Activated effector memory CD4-positive, alpha-beta T cell treated with Interleukin-2 at 50 U/mL for 16 hours (primary cell): ENCODE measurements at regions not wholly inside any gene's neighbourhood (a gene's known extent, or its start where the extent isn't known, plus 50 kb on each side); places are given as distances from the start of the nearest gene placed in this dataset.

Source experiments
- DNase-seq: peaks from one replicate; pipeline ENCODE4 v3.0.0-alpha.2; 2020

DNA sequence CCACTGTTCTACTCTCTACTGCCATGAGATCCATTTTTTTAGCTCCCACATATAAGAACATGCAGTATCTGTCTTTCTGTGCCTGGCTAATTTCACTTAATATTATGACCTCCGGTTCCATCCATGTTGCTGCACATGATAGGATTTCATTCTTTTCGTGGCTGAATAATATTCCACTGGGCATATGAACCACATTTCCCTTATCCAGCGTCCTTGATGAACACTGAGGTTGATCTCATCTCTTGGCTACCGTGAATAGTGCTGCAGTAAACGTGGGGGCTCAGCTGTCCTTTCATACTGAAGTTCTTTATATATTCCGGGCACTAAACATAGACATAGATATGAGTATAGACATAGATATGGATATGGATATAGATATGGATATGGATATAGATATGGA is 109.3 kb upstream of the TNRC6C start:
- no peak for DNase-seq

- DNase-seq, result no peak
These were observed 106.6 kb upstream of the TNRC6C start for GRCh38 chr17:77851921-77852320.

GRCh38 chr17:77852731-77853130 is 105.8 kb upstream of the TNRC6C start:
- no peak for DNase-seq

- DNase-seq, result no peak
These were observed 105.1 kb upstream of the TNRC6C start for GRCh38 chr17:77853191-77853977.

- DNase-seq, result no peak
These were observed 104.3 kb upstream of the TNRC6C start for GRCh38 chr17:77854083-77854758.

GRCh38 chr17:77854759-77855745 is 103.5 kb upstream of the TNRC6C start:
- DNase-seq, result no peak

DNA sequence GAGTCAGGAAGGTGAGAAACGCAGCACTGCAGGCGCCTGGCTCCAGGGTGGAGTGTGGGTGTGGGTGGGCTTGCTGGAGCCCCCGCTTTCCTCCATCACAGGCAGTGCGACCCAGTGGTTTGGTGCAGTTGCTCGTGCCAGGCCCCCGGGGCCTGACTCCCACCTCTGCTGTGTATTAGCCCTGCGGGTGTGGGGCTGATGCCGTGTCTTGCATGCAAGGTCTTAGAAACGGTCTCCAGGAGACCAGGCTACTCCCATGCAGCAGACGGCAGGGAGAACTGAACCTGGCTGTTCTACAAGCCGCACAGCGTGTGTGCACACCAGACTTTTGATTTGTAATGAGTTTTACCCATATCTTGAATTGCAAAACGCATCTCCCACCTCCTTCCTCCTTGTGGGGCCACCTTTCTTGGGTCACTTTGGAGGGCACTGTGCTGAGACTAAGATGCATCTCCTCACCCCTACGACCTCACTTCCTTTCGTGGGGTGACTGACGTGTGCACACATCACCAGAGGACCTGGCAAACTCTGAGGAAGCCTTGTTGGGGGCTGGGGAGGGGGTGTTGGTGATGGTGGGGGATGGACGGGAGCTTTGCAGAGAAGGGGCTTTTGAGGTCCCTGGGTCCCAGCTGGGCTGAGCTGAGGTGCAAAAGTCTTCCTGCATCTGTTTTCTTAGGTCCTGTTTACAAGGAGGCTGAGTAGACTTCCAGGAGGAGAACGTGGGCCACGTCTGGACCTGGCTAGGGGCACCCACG is 101.8 kb upstream of the TNRC6C start:
- no peak for DNase-seq

- no peak for DNase-seq
These were observed 101.3 kb upstream of the TNRC6C start for GRCh38 chr17:77857306-77857555.

DNA sequence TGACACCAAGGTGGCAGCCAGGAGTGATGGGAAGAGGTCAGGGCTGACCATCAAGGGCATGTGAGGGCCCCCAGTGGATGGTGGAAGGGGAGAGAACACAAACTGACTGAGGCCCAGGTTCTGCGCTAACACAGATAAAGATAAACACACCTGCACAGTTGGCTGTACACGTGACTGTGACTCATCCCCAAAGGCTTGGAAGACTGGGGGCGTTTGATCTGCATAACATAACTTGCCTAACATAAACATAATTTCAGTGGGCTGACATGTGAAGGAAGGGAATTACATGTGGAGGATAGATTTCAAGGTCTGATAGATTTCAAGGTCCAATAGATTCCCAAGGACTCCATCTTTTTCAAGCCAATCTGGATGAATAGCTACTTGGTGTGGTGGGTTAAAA is 100.9 kb upstream of the TNRC6C start:
- DNase-seq, result no peak

GRCh38 chr17:77858291-77859034 is 100.0 kb upstream of the TNRC6C start:
- DNase-seq, result no peak

GRCh38 chr17:77859035-77859810 is 99.3 kb upstream of the TNRC6C start:
- no peak for DNase-seq

DNA sequence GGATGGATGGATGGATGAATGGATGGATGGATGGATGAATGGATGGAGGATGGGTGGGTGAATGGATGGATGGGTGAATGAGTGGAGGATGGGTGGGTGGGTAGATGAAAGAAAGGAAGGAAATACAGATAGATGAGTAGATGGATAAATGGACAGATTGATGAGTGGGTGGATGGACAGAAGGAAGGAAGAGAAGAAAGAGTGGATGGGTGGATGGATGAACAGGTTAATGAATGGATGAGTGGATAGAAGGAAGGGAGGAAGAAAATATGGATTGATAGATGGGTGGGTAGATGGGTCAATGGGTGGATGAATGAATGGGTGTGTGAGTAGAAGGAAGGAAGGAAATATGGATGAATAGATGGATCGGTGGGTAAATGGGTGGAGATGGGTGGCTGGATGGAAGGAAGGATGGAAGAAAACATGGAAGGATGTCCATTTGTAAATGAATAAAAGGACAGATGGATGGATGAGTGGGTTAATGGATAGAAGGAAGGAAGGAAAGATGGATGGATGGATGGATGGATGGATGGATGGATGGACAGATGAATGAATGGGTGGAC is 97.3 kb upstream of the TNRC6C start:
- no peak for DNase-seq

DNA sequence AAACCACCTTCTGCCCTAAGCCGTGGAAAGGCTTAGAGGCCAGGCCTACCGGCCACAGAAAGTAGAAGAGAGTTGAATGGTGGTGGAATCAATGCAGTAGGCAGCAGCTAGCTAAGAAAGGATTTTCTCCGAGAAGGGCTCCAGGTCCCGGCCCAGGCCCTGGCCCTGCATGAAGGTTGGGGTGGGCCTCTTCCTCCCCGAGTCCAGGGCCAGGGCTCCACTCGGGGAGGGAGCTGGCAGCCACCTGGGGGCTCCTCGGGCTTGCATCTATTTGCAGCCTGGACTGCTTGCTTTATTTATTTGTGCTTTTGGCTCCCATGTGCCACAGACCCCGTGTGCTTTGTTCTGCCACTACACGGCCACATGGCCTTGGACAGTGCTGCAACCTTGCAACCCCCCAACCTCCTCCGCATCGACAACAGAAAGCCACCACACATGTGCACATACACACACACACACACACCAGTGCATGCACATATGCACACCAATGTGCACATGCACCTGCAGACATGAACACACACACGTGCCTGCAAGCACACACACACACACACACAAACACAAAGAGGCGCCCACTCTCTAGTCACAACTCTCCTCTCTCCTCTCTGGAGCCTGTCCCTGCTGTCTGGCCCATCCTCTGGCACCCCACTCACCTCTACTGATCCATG is 96.4 kb upstream of the TNRC6C start:
- no peak for DNase-seq

DNA sequence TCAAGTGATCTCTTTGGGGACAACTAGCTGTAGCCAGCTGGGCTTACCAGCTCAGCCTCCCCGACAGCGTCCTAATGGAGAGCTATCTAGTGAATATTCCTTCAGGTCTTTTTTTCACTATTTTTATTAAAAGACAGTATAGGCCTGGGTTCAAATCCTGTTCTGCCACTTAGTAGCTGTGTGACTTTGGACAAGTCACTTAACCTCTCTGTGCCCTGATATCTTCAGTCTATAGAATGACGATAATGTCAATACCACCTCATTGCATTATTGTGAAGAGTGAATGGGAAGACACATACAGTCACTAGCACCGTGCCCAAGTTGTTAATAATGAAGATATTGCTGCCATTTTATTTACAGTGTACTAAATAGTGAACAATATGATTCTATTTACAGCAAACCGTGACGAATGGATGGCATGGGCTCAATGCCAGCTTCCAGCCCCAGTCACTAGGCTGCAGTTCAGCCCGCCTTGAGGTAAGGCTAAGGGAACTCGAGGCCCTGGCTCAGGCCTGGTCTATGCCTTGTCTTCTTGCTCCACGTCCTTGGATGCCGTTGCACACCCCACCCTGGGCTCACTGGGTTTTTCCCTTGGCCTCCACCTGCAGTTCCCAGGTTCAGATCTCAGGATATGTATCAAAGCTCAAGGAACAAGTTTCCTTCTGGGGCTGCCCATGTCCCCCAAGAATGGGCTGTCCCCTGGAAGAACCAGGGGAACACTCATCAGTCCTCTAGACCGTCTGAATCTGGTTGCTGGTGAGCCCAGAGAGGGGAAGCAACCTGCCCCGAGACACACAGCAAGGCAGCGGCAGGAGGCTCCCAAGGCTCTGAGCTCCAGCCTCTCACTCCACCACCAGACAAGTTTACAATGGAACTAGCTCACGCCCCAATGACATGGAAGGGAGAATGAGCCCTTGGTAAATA is 95.4 kb upstream of the TNRC6C start:
- no peak for DNase-seq

DNA sequence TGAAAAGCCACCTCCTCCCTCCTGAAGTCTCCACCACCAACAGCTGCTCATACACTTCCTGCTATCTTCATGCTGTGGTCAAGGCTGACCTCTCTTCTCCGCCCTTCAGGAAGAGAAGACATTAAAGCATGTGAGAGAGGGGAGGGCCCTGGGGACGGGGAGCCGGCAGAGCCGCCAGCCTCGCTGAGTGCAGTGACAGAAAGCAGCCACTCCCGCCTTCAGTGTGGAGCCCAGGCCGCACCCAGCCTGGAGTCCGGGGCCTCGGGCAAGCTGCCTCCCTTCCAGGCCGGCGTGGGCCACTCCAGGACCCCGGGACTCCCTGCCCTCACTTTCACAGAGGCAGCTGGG is 94.7 kb upstream of the TNRC6C start:
- no peak for DNase-seq

DNA sequence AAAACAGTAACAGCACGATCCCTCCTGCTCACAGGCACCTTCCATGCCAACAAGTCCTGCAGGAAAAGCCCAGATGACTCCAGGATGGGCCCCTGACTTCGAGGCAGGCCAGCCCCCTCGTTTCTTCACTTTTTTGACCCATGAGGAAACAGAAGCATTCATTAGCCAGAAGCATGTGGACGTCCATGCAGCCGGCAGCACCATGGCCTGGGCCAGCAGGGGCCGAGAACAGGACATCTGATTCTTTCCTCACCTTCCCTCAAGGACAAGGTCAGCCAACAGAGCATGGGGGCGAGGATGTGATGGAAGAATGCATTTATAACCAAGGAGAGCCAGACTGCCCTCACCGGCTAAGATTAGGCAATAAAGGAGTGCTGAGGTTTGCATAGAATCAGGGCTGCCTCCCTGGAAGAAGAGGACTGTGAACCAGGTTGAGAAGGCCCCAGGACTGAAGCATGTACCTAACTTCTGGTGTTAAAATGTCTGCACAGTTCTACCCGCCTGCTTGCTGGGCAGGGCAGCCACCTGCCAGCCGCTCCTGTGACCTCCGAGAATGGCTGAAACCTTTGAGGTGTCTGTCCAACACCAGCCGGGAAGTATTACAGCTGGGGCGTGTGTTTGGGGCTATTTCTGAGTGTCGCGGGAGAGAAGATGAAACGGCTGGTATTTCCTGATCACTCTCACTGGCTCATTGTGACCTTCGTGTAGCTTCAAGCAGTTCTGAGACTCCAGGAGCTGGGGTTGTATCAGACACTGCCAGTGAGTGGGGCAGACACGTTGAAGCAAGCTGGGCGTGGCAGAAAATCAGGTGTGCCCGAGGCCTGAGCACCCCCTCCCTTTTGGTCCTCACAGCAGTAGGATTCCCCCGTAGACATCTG is 94.0 kb upstream of the TNRC6C start:
- no peak for DNase-seq

DNA sequence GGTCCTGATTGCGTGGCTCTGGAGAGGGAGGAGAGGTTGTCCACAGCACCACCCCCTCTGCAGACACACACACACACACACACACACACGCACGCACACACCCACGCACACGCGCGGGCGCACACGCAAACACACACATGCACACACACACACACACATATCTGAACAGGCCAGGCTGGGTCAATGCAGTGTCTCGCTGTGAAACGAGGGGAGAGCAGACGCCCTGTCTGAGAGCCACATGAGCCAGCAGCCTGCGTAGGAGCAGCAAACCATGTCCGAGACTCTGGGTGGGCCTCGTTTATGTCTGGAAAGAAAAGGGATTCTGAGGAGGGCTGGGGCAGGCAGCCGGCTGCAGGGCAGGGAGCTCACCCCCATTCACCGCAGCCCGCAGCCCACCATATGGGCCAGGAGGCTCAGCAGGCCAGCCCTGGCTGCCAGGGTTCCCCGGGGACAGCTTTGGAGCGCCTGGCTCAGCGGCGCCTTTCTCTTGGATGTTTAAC is 93.3 kb upstream of the TNRC6C start:
- no peak for DNase-seq

- DNase-seq, result no peak
These were observed 92.8 kb upstream of the TNRC6C start for GRCh38 chr17:77865716-77866115.
